Lower leg skin (tissue), 3 donors: ENCODE measurements at regions not wholly inside any gene's neighbourhood (a gene's known extent, or its start where the extent isn't known, plus 50 kb on each side); places are given as distances from the start of the nearest gene placed in this dataset.

Experiments used
- CTCF ChIP-seq, 3 donors: fragments of 450-650 bp; IDR thresholded peaks; one replicate each; pipeline ENCODE4 v1.5.1; 2016; ENCODE audit warnings: antibody characterized with exemption in 3 of 3, mild to moderate bottlenecking in 3 of 3, moderate library complexity in 2 of 3
- POLR2A ChIP-seq, 2 donors: fragments of 450-650 bp; IDR thresholded peaks; one replicate each; pipeline ENCODE4 v1.6.1; 2016 to 2017; ENCODE audit warnings: antibody characterized with exemption in 2 of 2, mild to moderate bottlenecking in 1 of 2, moderate library complexity in 1 of 2

DNA sequence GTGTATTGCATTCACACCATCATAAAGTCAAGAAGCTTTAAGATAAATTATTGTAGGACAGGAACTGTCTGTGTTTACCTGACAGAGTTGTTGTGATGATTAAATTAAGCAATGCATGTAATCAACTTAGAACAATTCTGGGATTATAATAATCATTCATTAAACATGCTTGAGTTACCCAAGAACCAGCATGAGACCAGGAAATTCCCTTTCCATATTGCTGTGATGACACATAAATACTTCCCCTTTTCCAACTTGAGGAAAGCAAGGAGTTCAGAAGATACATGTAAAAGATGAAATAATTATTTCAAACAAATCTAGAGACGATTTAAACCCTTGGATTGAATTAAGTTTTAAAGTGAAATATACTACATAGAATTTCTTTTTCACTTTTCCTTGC, 404.4 kb downstream of the GJA1 start:
- TF ChIP-seq CTCF (IDR thresholded peaks at IDR 0.05) (no peak), POLR2A (IDR thresholded peaks at IDR 0.05) (no peak)
